PC-3 (cell line): ENCODE measurements at regions not wholly inside any gene's neighbourhood (a gene's known extent, or its start where the extent isn't known, plus 50 kb on each side); places are given as distances from the start of the nearest gene placed in this dataset.

Experiments used
- ATAC-seq: fragments of 200-7000 bp; cut with Tn5 transposase; 2 replicates; pipeline ENCODE4 v1.9.1; 2020; ENCODE audit warnings: mild to moderate bottlenecking, moderate library complexity
- BruUV-seq: library from RNA; stranded (reverse); fragments of 400-500 nt; replicated peaks from 2 replicates; lab custom pipeline; 2021; lab: Mats Ljungman, UMichigan
- CTCF ChIA-PET: fragments of 300-600 bp; sonication (Branson Sonifier 250); formaldehyde crosslinking; loops from one replicate; lab custom pipeline; 2022; ENCODE audit warnings: antibody characterized with exemption; lab: Charles Lee
- POLR2A ChIA-PET: fragments of 300-600 bp; sonication (Branson Sonifier 250); formaldehyde crosslinking; loops from one replicate; lab custom pipeline; 2022; ENCODE audit warnings: antibody characterized with exemption; ENCODE audit not compliant: unreplicated experiment; lab: Charles Lee
- DNase-seq: peaks from one replicate; pipeline ENCODE4 v3.0.0-alpha.2; 2015
- H2AFZ ChIP-seq: fragments of 300-600 bp; sonication (generic); 2 replicates; pipeline ENCODE4 v1.6.0; 2016; ENCODE audit warnings: antibody characterized with exemption, low read length
- H3F3A ChIP-seq: fragments of 300-600 bp; sonication (generic); one replicate; pipeline ENCODE4 v1.6.0; 2017; ENCODE audit warnings: antibody characterized with exemption, low read length, control low read depth, mild to moderate bottlenecking; ENCODE audit not compliant: unreplicated experiment
- H3K27ac ChIP-seq: fragments of 300-600 bp; sonication (generic); 2 replicates; pipeline ENCODE4 v1.5.1; 2016; ENCODE audit warnings: mild to moderate bottlenecking, low read length
- H3K27me3 ChIP-seq: fragments of 300-600 bp; sonication (generic); 2 replicates; pipeline ENCODE4 v1.6.1; 2016; ENCODE audit warnings: low read length, mixed read lengths
- H3K36me3 ChIP-seq: fragments of 300-600 bp; sonication (generic); 2 replicates; pipeline ENCODE4 v1.6.1; 2016; ENCODE audit warnings: low read depth, mixed run types, low read length, mixed read lengths
- H3K4me1 ChIP-seq: fragments of 300-600 bp; sonication (generic); 2 replicates; pipeline ENCODE4 v1.5.1; 2016; ENCODE audit warnings: low read length; ENCODE audit not compliant: insufficient read depth
- H3K4me2 ChIP-seq: fragments of 300-600 bp; sonication (generic); 2 replicates; pipeline ENCODE4 v1.6.0; 2016; ENCODE audit warnings: low read length
- H3K4me3 ChIP-seq: fragments of 300-600 bp; sonication (generic); 2 replicates; pipeline ENCODE4 v1.5.1; 2016; ENCODE audit warnings: mild to moderate bottlenecking, low read length, mixed read lengths
- H3K79me2 ChIP-seq: fragments of 300-600 bp; sonication (generic); 2 replicates; pipeline ENCODE4 v1.6.1; 2017; ENCODE audit warnings: low read length, mixed read lengths
- H3K9ac ChIP-seq: fragments of 300-600 bp; sonication (generic); 2 replicates; pipeline ENCODE4 v1.6.0; 2016; ENCODE audit warnings: mild to moderate bottlenecking, low read length
- H3K9me2 ChIP-seq: fragments of 300-600 bp; sonication (generic); replicated peaks from 2 replicates; pipeline ENCODE4 v1.6.1; 2016; ENCODE audit warnings: mixed run types, low read length, mixed read lengths
- H3K9me3 ChIP-seq: fragments of 300-600 bp; sonication (generic); 2 replicates; pipeline ENCODE4 v1.6.1; 2016; ENCODE audit warnings: low read length, mixed read lengths
- H4K20me1 ChIP-seq: fragments of 300-600 bp; sonication (generic); 2 replicates; pipeline ENCODE4 v1.6.1; 2016; ENCODE audit warnings: low read length, mixed read lengths
- CTCF ChIP-seq: fragments of 300-600 bp; sonication (generic); conservative IDR thresholded peaks from 2 replicates; pipeline ENCODE4 v1.5.1; 2017; ENCODE audit warnings: antibody characterized with exemption, low read depth, mild to moderate bottlenecking, low read length
- EZH2 ChIP-seq: fragments of 300-600 bp; sonication (generic); IDR thresholded peaks from one replicate; pipeline ENCODE4 v1.6.1; 2017; ENCODE audit warnings: antibody characterized with exemption, mild to moderate bottlenecking, low read length; ENCODE audit not compliant: unreplicated experiment
- EZH2phosphoT487 ChIP-seq: fragments of 300-600 bp; sonication (generic); IDR thresholded peaks from 2 replicates; pipeline ENCODE4 v1.6.1; 2018; ENCODE audit warnings: mild to moderate bottlenecking, antibody characterized with exemption, low read length, borderline replicate concordance
- intact Hi-C: fragments of 100-400 bp; cut with micrococcal nuclease; formaldehyde crosslinking; loops from 2 replicates; pipeline ENCODE4 v1.9.0; 2023

DNA sequence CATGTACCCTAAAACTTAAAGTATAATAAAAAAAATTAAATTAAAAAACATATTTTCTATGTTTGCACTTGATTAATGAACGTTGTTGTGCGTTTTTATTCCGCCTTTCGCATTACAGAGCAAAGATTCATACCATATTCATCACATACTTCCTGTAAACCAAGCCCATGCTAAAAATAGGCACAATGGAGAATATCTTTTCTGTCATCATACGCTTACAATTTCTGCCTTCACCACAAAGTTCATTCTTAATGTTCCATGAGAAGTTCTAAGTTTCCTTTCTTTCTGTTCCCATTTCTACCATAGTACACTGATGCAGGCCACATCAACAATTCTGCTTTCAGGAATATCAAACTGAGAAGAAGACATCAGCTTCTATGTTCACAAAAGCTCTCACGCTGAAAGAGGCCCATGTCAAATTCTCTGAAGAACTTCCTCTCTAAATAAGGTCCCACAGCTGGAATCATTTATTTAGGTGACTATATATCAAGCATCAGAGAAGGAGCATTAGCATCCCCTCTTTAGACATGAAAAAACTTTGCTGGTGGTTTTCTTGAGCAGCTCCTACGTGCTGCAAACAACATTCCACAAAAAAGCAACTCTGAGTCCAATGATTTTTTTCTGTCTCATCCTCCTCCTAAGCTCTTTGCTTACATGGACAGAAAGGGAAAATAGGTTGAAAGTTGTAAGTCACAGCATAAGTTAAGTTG, 456.4 kb downstream of the CDH10 start:
- Histone ChIP-seq H3K27ac (no peak overlapping the region), H3K9me2 (no peaks in the 10 kb centered on the region), H4K20me1 (no peaks in the 10 kb centered on the region), H3K9ac (no peak overlapping the region), H3K4me3 (no peak overlapping the region), H3K79me2 (no peaks in the 10 kb centered on the region), H3F3A (no peaks in the 10 kb centered on the region), H2AFZ (no peak overlapping the region), H3K36me3 (no peaks in the 10 kb centered on the region), H3K4me2 (no peak overlapping the region), H3K9me3 (no peaks in the 10 kb centered on the region), H3K27me3 (no peaks in the 10 kb centered on the region), H3K4me1 (no peaks in the 10 kb centered on the region)
- no TSS peak for BruUV-seq
- POLR2A ChIA-PET: no interaction called here
- CTCF ChIA-PET: no interaction called here
- TF ChIP-seq EZH2phosphoT487 (no peak), CTCF (no peak), EZH2 (no peak)
- intact Hi-C loops: no loop called here
- ATAC-seq (no peak), DNase-seq (no peak)

- intact Hi-C loops: no loop called here
- Histone ChIP-seq H3K4me3 (no peak overlapping the region), H3K9me2 (no peaks in the 10 kb centered on the region), H3K9me3 (no peaks in the 10 kb centered on the region), H3K27ac (no peak overlapping the region), H3K4me2 (no peak overlapping the region), H3K36me3 (no peaks in the 10 kb centered on the region), H2AFZ (no peak overlapping the region), H3K9ac (no peak overlapping the region), H3F3A (no peaks in the 10 kb centered on the region), H4K20me1 (no peaks in the 10 kb centered on the region), H3K27me3 (no peaks in the 10 kb centered on the region), H3K4me1 (no peaks in the 10 kb centered on the region), H3K79me2 (no peaks in the 10 kb centered on the region)
- CTCF ChIA-PET: no interaction called here
- no TSS peak for BruUV-seq
- DNase-seq: peak; percentile 41
- ATAC-seq: peak; percentile 45
- POLR2A ChIA-PET: interaction anchor here (0.5 kb wide), 1 partner anchor 26 kb away, joined by 3 read pairs; no protein-coding TSS in a partner anchor
- no peak for TF ChIP-seq EZH2phosphoT487
- no peak for TF ChIP-seq EZH2
- no peak for TF ChIP-seq CTCF
Observed at GRCh38 chr5:24196789-24197188, 448.0 kb downstream of the CDH10 start.

DNA sequence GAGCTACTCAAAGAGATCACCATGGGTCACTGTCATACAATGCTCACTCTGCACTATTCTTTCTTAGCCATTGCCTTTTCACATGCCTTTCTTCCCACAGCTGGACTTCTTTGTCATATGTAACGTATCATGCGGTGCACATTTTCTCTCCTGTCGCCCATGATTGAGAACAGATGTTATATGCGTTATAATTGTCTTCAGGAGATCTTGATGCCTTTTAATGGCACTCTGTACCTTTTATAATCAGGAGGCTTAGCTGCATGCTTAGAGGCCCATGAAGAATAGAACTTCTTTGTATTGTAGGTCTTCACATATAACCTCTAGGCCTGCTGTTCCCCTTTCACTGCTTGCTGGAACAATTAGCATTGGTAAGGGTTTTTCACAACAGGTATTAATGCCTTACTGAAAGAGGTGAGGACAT, 436.1 kb downstream of the CDH10 start:
- POLR2A ChIA-PET: no interaction called here
- intact Hi-C loops: no loop called here
- Histone ChIP-seq H3K9ac (no peak overlapping the region), H4K20me1 (no peaks in the 10 kb centered on the region), H3K9me2 (no peaks in the 10 kb centered on the region), H3K9me3 (no peaks in the 10 kb centered on the region), H2AFZ (no peak overlapping the region), H3K79me2 (no peaks in the 10 kb centered on the region), H3K4me1 (no peaks in the 10 kb centered on the region), H3K27ac (no peak overlapping the region), H3F3A (no peaks in the 10 kb centered on the region), H3K4me3 (no peak overlapping the region), H3K4me2 (no peak overlapping the region), H3K27me3 (no peaks in the 10 kb centered on the region), H3K36me3 (no peaks in the 10 kb centered on the region)
- TF ChIP-seq EZH2 (no peak), CTCF (no peak), EZH2phosphoT487 (no peak)
- no TSS peak for BruUV-seq
- no peak for DNase-seq
- CTCF ChIA-PET: no interaction called here
- no peak for ATAC-seq
